GM19372 (cell line): ENCODE measurements at regions not wholly inside any gene's neighbourhood (a gene's known extent, or its start where the extent isn't known, plus 50 kb on each side); places are given as distances from the start of the nearest gene placed in this dataset.
"Not testable (repeated sequence)": the region's sequence is repeated elsewhere in the genome, so short reads cannot be mapped to it uniquely, and the experiment has no call there.

Source experiments
- ATAC-seq: cut with Tn5 transposase; IDR thresholded peaks from one replicate; pipeline ENCODE4 v1.9.1; 2021; ENCODE audit warnings: mild to moderate bottlenecking, low read depth, moderate library complexity; ENCODE audit not compliant: unreplicated experiment

- no peak for ATAC-seq
These were observed 125.0 kb downstream of the URI1 start for GRCh38 chr19:30066781-30067759.

GRCh38 chr19:30067956-30068506, 126.0 kb downstream of the URI1 start:
- not testable (repeated sequence) for ATAC-seq

GRCh38 chr19:30068528-30069395, 126.7 kb downstream of the URI1 start:
- ATAC-seq, result no peak

- ATAC-seq, result no peak
These were observed 127.6 kb downstream of the URI1 start for GRCh38 chr19:30069535-30070197.

GRCh38 chr19:30070198-30070967, 128.3 kb downstream of the URI1 start:
- ATAC-seq, result no peak

- ATAC-seq, result no peak
These were observed 129.1 kb downstream of the URI1 start for GRCh38 chr19:30070968-30071632.

- no peak for ATAC-seq
These were observed 129.8 kb downstream of the URI1 start for GRCh38 chr19:30071871-30072270.

- ATAC-seq, result no peak
These were observed 131.3 kb downstream of the URI1 start for GRCh38 chr19:30073152-30074000.

GRCh38 chr19:30074096-30074495, 132.1 kb downstream of the URI1 start:
- ATAC-seq, result no peak

GRCh38 chr19:30074741-30075715, 133.0 kb downstream of the URI1 start:
- ATAC-seq, result no peak

- ATAC-seq, result no peak
These were observed 134.1 kb downstream of the URI1 start for GRCh38 chr19:30076101-30076551.

- ATAC-seq, result no peak
These were observed 135.0 kb downstream of the URI1 start for GRCh38 chr19:30076751-30077670.

GRCh38 chr19:30077851-30078355, 135.9 kb downstream of the URI1 start:
- ATAC-seq, result no peak

GRCh38 chr19:30078381-30078910, 136.4 kb downstream of the URI1 start:
- no peak for ATAC-seq

GRCh38 chr19:30079200-30079599, 137.2 kb downstream of the URI1 start:
- ATAC-seq, result no peak
